ENCODE measurements at regions not wholly inside any gene's neighbourhood (a gene's known extent, or its start where the extent isn't known, plus 50 kb on each side); places are given as distances from the start of the nearest gene placed in this dataset.

- no peak for TF ChIP-seq REST (IDR thresholded peaks at IDR 0.05; ENCODE audit: insufficient read depth in 1 of 2, low read depth in 2 of 2, low read length in 1 of 2)
- TF ChIP-seq POLR2AphosphoS5 (IDR thresholded peaks at IDR 0.05; ENCODE audit: low read depth, low read length) = no peak
- no peak for TF ChIP-seq CTCF (IDR thresholded peaks at IDR 0.05)
- no peak for TF ChIP-seq SIN3A (IDR thresholded peaks at IDR 0.05; ENCODE audit: borderline replicate concordance, insufficient read depth, low read depth, low read length)
Measured at GRCh38 chr14:84021433-84021832, 1508.5 kb upstream of the FLRT2 start.
